ENCODE measurements at regions not wholly inside any gene's neighbourhood (a gene's known extent, or its start where the extent isn't known, plus 50 kb on each side); places are given as distances from the start of the nearest gene placed in this dataset.

DNA sequence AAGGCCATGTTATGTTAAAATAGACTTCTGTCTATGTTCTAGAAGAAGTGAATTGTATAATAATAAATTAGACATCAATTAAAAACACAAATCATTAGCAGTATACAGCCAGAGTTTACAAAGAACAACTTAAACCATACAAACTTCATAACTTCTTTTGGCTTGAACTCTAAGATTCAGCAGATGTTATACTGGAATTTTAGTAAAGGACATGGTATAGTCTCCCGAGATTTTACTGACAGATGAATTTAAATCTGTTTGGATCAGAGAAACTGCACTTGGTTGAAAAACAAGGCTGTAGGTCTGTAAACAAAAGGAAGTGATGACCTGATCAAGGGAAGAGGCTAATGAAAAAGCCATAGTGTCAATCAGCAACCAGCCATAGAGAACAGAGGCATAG, 132.6 kb upstream of the TBX18 start:
- no peak for TF ChIP-seq POLR2A (IDR thresholded peaks at IDR 0.05)
- TF ChIP-seq, protein P1, sequence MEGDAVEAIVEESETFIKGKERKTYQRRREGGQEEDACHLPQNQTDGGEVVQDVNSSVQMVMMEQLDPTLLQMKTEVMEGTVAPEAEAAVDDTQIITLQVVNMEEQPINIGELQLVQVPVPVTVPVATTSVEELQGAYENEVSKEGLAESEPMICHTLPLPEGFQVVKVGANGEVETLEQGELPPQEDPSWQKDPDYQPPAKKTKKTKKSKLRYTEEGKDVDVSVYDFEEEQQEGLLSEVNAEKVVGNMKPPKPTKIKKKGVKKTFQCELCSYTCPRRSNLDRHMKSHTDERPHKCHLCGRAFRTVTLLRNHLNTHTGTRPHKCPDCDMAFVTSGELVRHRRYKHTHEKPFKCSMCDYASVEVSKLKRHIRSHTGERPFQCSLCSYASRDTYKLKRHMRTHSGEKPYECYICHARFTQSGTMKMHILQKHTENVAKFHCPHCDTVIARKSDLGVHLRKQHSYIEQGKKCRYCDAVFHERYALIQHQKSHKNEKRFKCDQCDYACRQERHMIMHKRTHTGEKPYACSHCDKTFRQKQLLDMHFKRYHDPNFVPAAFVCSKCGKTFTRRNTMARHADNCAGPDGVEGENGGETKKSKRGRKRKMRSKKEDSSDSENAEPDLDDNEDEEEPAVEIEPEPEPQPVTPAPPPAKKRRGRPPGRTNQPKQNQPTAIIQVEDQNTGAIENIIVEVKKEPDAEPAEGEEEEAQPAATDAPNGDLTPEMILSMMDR (IDR thresholded peaks at IDR 0.05), result no peak
